OCI-LY3 (cell line): ENCODE measurements at regions not wholly inside any gene's neighbourhood (a gene's known extent, or its start where the extent isn't known, plus 50 kb on each side); places are given as distances from the start of the nearest gene placed in this dataset.

Experiments used
- CTCF ChIP-seq: fragments of 200-600, 300-600 bp; sonication (generic); IDR thresholded peaks from 2 replicates; pipeline ENCODE4 v1.5.1; 2014; ENCODE audit warnings: antibody characterized with exemption, low read length, low read depth
- EZH2phosphoT487 ChIP-seq: fragments of 200-600 bp; shearing (Covaris generic); IDR thresholded peaks from 2 replicates; pipeline ENCODE4 v1.6.1; 2018; ENCODE audit warnings: antibody characterized with exemption, mixed run types, low read depth

- TF ChIP-seq CTCF, result no peak
- no peak for TF ChIP-seq EZH2phosphoT487
Measured at GRCh38 chr16:79810449-79811189, 210.1 kb upstream of the MAF start.
